ENCODE measurements at regions not wholly inside any gene's neighbourhood (a gene's known extent, or its start where the extent isn't known, plus 50 kb on each side); places are given as distances from the start of the nearest gene placed in this dataset.

GRCh38 chr15:69976366-69976994, 121.2 kb downstream of the TLE3 start:
- no peak overlapping the region for H3K4me3 ChIP-seq (ENCODE audit: low read depth in 1 of 2, low read length in 2 of 2)
- H2AFZ ChIP-seq (ENCODE audit: low read depth, low read length): no peak overlapping the region
- peak; percentile 66 for DNase-seq
- no peaks in the 10 kb centered on the region for H3K79me2 ChIP-seq (ENCODE audit: insufficient read depth, low read length)
- no peak overlapping the region for H3K27ac ChIP-seq (ENCODE audit: low read length)
- H3K36me3 ChIP-seq (ENCODE audit: insufficient read depth, low read length): no peaks in the 10 kb centered on the region
- no peak overlapping the region for H3K9ac ChIP-seq (ENCODE audit: low read depth, low read length)
- H3K9me3 ChIP-seq (ENCODE audit: insufficient read depth, low read length, severe bottlenecking): no peaks in the 10 kb centered on the region
- H4K20me1 ChIP-seq (ENCODE audit: insufficient read depth, low read length): 0 out of 2 replicates have a peak, but pooled peaks cover 8% of the 10 kb centered on the region
- H3K4me2 ChIP-seq (ENCODE audit: insufficient read depth, low read length): no peak overlapping the region
- no peaks in the 10 kb centered on the region for H3K27me3 ChIP-seq (ENCODE audit: insufficient read depth, low read length, poor library complexity)
- TF ChIP-seq CTCF (IDR thresholded peaks at IDR 0.05; ENCODE audit: borderline replicate concordance, extremely low read depth, low read length, poor library complexity, severe bottlenecking): no peak
- TF ChIP-seq EZH2 (IDR thresholded peaks at IDR 0.05; ENCODE audit: borderline replicate concordance, low read depth, low read length, severe bottlenecking): no peak
- H3K4me1 ChIP-seq (ENCODE audit: insufficient read depth, low read length): no peaks in the 10 kb centered on the region
- ATAC-seq (ENCODE audit: insufficient read depth, low read depth): peak; percentile 71

- TF ChIP-seq EZH2 (IDR thresholded peaks at IDR 0.05; ENCODE audit: borderline replicate concordance, low read depth, low read length, severe bottlenecking) (no peak), CTCF (IDR thresholded peaks at IDR 0.05; ENCODE audit: borderline replicate concordance, extremely low read depth, low read length, poor library complexity, severe bottlenecking) (no peak)
- Histone ChIP-seq H3K79me2 (ENCODE audit: insufficient read depth, low read length) (no peaks in the 10 kb centered on the region), H3K9ac (ENCODE audit: low read depth, low read length) (no peak overlapping the region), H3K27ac (ENCODE audit: low read length) (no peak overlapping the region), H3K36me3 (ENCODE audit: insufficient read depth, low read length) (no peaks in the 10 kb centered on the region), H3K9me3 (ENCODE audit: insufficient read depth, low read length, severe bottlenecking) (no peaks in the 10 kb centered on the region), H3K27me3 (ENCODE audit: insufficient read depth, low read length, poor library complexity) (no peaks in the 10 kb centered on the region), H3K4me1 (ENCODE audit: insufficient read depth, low read length) (no peaks in the 10 kb centered on the region), H3K4me3 (ENCODE audit: low read depth in 1 of 2, low read length in 2 of 2) (no peak overlapping the region), H3K4me2 (ENCODE audit: insufficient read depth, low read length) (no peak overlapping the region), H4K20me1 (ENCODE audit: insufficient read depth, low read length) (0 out of 2 replicates have a peak, but pooled peaks cover 8% of the 10 kb centered on the region), H2AFZ (ENCODE audit: low read depth, low read length) (no peak overlapping the region)
- ATAC-seq (ENCODE audit: insufficient read depth, low read depth) (no peak), DNase-seq (no peak)
These were observed 119.1 kb downstream of the TLE3 start for GRCh38 chr15:69978603-69979002.

GRCh38 chr15:69979262-69979661, 118.5 kb downstream of the TLE3 start:
- H2AFZ ChIP-seq (ENCODE audit: low read depth, low read length): no peak overlapping the region
- ATAC-seq (ENCODE audit: insufficient read depth, low read depth) (no peak), DNase-seq (no peak)
- no peaks in the 10 kb centered on the region for H3K4me1 ChIP-seq (ENCODE audit: insufficient read depth, low read length)
- H3K9ac ChIP-seq (ENCODE audit: low read depth, low read length): no peak overlapping the region
- H3K27me3 ChIP-seq (ENCODE audit: insufficient read depth, low read length, poor library complexity): no peaks in the 10 kb centered on the region
- H3K4me3 ChIP-seq (ENCODE audit: low read depth in 1 of 2, low read length in 2 of 2): no peak overlapping the region
- H3K36me3 ChIP-seq (ENCODE audit: insufficient read depth, low read length): no peaks in the 10 kb centered on the region
- no peak for TF ChIP-seq EZH2 (IDR thresholded peaks at IDR 0.05; ENCODE audit: borderline replicate concordance, low read depth, low read length, severe bottlenecking)
- TF ChIP-seq CTCF (IDR thresholded peaks at IDR 0.05; ENCODE audit: borderline replicate concordance, extremely low read depth, low read length, poor library complexity, severe bottlenecking): no peak
- no peaks in the 10 kb centered on the region for H3K9me3 ChIP-seq (ENCODE audit: insufficient read depth, low read length, severe bottlenecking)
- H3K4me2 ChIP-seq (ENCODE audit: insufficient read depth, low read length): no peak overlapping the region
- no peak overlapping the region for H3K27ac ChIP-seq (ENCODE audit: low read length)
- H3K79me2 ChIP-seq (ENCODE audit: insufficient read depth, low read length): no peaks in the 10 kb centered on the region
- 0 out of 2 replicates have a peak, but pooled peaks cover 8% of the 10 kb centered on the region for H4K20me1 ChIP-seq (ENCODE audit: insufficient read depth, low read length)
